GM19328 (cell line): ENCODE measurements at regions not wholly inside any gene's neighbourhood (a gene's known extent, or its start where the extent isn't known, plus 50 kb on each side); places are given as distances from the start of the nearest gene placed in this dataset.

Source experiments
- ATAC-seq: cut with Tn5 transposase; IDR thresholded peaks from one replicate; pipeline ENCODE4 v1.9.1; 2021; ENCODE audit warnings: mild to moderate bottlenecking, moderate library complexity; ENCODE audit not compliant: unreplicated experiment

- ATAC-seq, result no peak
Observed at GRCh38 chr6:6834356-6835222, 246.1 kb downstream of the LY86 start.

- ATAC-seq, result no peak
Observed at GRCh38 chr6:6835223-6835503, 246.6 kb downstream of the LY86 start.

GRCh38 chr6:6836609-6837406 is 248.3 kb downstream of the LY86 start:
- no peak for ATAC-seq

GRCh38 chr6:6837541-6838080 is 249.1 kb downstream of the LY86 start:
- ATAC-seq, result no peak

- ATAC-seq, result peak; percentile 62
Observed at GRCh38 chr6:6840831-6841291, 252.3 kb downstream of the LY86 start.

- no peak for ATAC-seq
Observed at GRCh38 chr6:6841571-6841970, 253.1 kb downstream of the LY86 start.

- no peak for ATAC-seq
Observed at GRCh38 chr6:6842291-6842690, 253.8 kb downstream of the LY86 start.

GRCh38 chr6:6843057-6843627 is 254.6 kb downstream of the LY86 start:
- no peak for ATAC-seq

- no peak for ATAC-seq
Observed at GRCh38 chr6:6843777-6844176, 255.3 kb downstream of the LY86 start.

GRCh38 chr6:6844530-6844929 is 256.0 kb downstream of the LY86 start:
- no peak for ATAC-seq

GRCh38 chr6:6845603-6846002 is 257.1 kb downstream of the LY86 start:
- ATAC-seq, result no peak

- no peak for ATAC-seq
Observed at GRCh38 chr6:6847591-6847990, 259.1 kb downstream of the LY86 start.

- no peak for ATAC-seq
Observed at GRCh38 chr6:6851059-6851948, 256.5 kb upstream of the RREB1 start.

- no peak for ATAC-seq
Observed at GRCh38 chr6:6851949-6852261, 255.9 kb upstream of the RREB1 start.

- peak; percentile 83 for ATAC-seq
Observed at GRCh38 chr6:6856538-6857523, 250.9 kb upstream of the RREB1 start.

GRCh38 chr6:6857528-6857927 is 250.2 kb upstream of the RREB1 start:
- no peak for ATAC-seq

- ATAC-seq, result no peak
Observed at GRCh38 chr6:6858533-6858982, 249.2 kb upstream of the RREB1 start.

GRCh38 chr6:6859105-6859504 is 248.7 kb upstream of the RREB1 start:
- ATAC-seq, result no peak

- ATAC-seq, result no peak
Observed at GRCh38 chr6:6859722-6860121, 248.0 kb upstream of the RREB1 start.
